ENCODE measurements at regions not wholly inside any gene's neighbourhood (a gene's known extent, or its start where the extent isn't known, plus 50 kb on each side); places are given as distances from the start of the nearest gene placed in this dataset.
"Not testable (repeated sequence)": the region's sequence is repeated elsewhere in the genome, so short reads cannot be mapped to it uniquely, and the experiment has no call there.

- DNase-seq, result no peak
Observed at GRCh38 chr7:67661-68395, 124.5 kb upstream of the FAM20C start.

GRCh38 chr7:68629-69028, 123.7 kb upstream of the FAM20C start:
- DNase-seq, result no peak

GRCh38 chr7:69052-69451, 123.3 kb upstream of the FAM20C start:
- not testable (repeated sequence) for DNase-seq

- DNase-seq, result not testable (repeated sequence)
Observed at GRCh38 chr7:69499-70123, 122.8 kb upstream of the FAM20C start.

GRCh38 chr7:70207-70606, 122.2 kb upstream of the FAM20C start:
- DNase-seq, result not testable (repeated sequence)

GRCh38 chr7:70989-71388, 121.4 kb upstream of the FAM20C start:
- DNase-seq, result peak in 9 of 56 donors; percentile 18 to 60 (median 30)

GRCh38 chr7:72266-73057, 119.9 kb upstream of the FAM20C start:
- DNase-seq, result not testable (repeated sequence)

GRCh38 chr7:73058-73331, 119.4 kb upstream of the FAM20C start:
- not testable (repeated sequence) for DNase-seq

- DNase-seq, result not testable (repeated sequence)
Observed at GRCh38 chr7:74008-74540, 118.3 kb upstream of the FAM20C start.

- DNase-seq, result not testable (repeated sequence)
Observed at GRCh38 chr7:75511-75910, 116.9 kb upstream of the FAM20C start.

GRCh38 chr7:76202-76601, 116.2 kb upstream of the FAM20C start:
- not testable (repeated sequence) for DNase-seq

GRCh38 chr7:76829-77395, 115.5 kb upstream of the FAM20C start:
- DNase-seq, result not testable (repeated sequence)

GRCh38 chr7:78862-79261, 113.5 kb upstream of the FAM20C start:
- DNase-seq, result not testable (repeated sequence)

- DNase-seq, result not testable (repeated sequence)
Observed at GRCh38 chr7:79400-80055, 112.8 kb upstream of the FAM20C start.

- DNase-seq, result no peak
Observed at GRCh38 chr7:80259-81067, 111.9 kb upstream of the FAM20C start.

GRCh38 chr7:81068-81925, 111.1 kb upstream of the FAM20C start:
- no peak for DNase-seq

GRCh38 chr7:81926-82756, 110.2 kb upstream of the FAM20C start:
- no peak for DNase-seq

GRCh38 chr7:82757-83155, 109.6 kb upstream of the FAM20C start:
- DNase-seq, result no peak

Measured in amygdala (tissue), 56 donors.